Epithelial cell of prostate (primary cell): ENCODE measurements at regions not wholly inside any gene's neighbourhood (a gene's known extent, or its start where the extent isn't known, plus 50 kb on each side); places are given as distances from the start of the nearest gene placed in this dataset.
"Not testable (repeated sequence)": the region's sequence is repeated elsewhere in the genome, so short reads cannot be mapped to it uniquely, and the experiment has no call there.

Experiments used
- DNase-seq: peaks from one replicate; pipeline ENCODE4 v3.0.0-alpha.2; 2011; ENCODE audit warnings: low read depth, low spot score
- H3K27ac ChIP-seq: fragments of 450-650 bp; 2 replicates; pipeline ENCODE4 v1.5.1; 2017; ENCODE audit warnings: mild to moderate bottlenecking

- peak overlapping the region; percentile 81 for H3K27ac ChIP-seq
These were observed 52.7 kb upstream of the ZCCHC13 start for GRCh38 chrX:74251006-74251930.

DNA sequence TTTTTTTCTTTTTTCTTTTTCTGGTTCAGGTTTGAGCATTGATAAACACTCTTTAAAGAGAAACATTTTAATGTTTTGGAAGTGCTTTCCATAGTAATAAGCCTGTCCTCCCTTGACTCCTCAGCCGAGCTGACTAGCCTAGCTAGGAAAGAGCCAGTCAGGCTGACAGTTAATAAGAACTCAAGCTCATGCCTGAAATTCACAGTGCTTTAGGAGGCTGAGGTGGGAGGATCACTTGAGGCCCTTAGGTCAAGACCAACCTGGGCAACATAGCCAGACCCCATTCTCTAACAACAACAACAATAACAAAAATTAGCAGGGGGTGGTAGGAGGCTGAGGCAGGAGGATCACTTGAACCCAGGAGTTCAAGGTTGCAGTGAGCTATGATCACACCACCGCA, 53.4 kb upstream of the ZCCHC13 start:
- DNase-seq = no peak
- H3K27ac ChIP-seq = peak overlapping the region; percentile 81

More at GRCh38 chrX:74251006-74251930, 52.7 kb upstream of the ZCCHC13 start:
- DNase-seq = no peak

DNA sequence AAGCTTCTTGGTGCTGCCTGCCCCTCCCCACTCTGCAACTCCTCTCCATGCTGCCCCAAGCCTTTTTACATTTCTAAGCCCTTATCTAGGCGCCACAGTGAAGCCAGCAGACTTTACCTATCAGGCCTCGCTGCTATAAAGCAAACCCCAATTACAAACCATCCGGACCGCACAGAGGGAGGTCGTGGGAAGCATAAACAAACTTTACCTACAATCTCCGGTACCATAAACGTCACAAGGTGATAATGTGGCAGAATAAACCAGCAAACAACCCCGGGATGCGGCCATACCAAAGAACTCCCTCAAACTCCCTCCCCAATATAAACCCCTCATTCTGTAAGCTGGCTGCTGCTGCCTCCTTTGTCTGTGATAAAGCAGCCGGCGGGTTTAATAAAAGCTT, 54.0 kb upstream of the ZCCHC13 start:
- H3K27ac ChIP-seq = peak overlapping the region; percentile 81
- no peak for DNase-seq

DNA sequence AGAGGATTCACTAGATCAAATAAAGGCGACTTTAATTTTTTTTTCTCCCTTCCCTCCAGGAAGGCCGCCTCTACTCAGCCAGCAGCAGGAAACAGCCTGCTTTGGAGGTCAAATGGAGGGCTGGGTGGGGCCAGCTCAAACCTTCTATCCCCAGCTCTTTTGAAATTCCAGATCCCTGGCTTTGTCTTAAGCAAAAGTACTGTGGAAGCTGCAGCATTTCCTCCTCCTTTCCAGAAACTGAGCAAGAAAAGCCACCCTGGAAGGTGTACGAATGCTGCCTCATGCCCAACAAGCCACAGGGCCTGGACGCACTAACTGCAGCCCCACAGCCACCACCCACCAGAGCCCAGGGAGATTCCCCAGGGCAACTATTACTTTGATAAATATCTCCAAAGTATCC, 55.1 kb upstream of the ZCCHC13 start:
- DNase-seq = no peak
- peak overlapping the region; percentile 81 for H3K27ac ChIP-seq

GRCh38 chrX:74246524-74246923, 57.5 kb upstream of the ZCCHC13 start:
- H3K27ac ChIP-seq = peak overlapping the region; percentile 81

DNA sequence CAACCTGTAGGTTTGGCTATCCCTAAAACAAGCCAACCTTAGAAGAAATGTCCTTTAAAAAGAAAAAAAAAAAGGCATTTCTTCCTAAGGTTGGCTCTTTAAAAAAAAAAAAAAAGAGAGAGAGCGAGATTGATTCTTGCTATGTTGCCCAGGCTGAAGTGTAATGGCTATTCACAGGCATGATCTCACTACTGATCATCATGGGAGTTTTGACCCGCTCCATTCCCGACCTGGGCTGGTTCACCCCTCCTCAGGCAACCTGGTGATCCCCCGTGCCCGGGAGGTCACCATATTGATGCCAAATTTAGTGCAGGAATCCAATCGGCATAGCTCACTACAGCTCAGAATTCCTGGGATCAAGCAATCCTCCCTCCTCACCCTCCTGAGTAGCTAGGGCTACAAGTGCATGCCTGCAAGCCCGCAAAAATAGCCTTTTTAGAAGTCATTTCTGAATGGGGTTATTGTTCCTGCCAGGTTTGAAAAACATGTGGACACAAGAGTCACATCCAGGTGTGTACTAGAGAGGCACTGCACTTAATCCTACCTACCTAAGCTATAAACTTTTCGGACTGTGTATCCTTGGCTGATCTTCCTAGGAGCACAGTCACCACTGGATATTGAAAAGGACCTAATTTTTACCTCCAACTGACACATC, 61.4 kb upstream of the ZCCHC13 start:
- H3K27ac ChIP-seq = peak overlapping the region; percentile 81
- DNase-seq = peak; percentile 12

More at GRCh38 chrX:74246524-74246923, 57.5 kb upstream of the ZCCHC13 start:
- DNase-seq = no peak

DNA sequence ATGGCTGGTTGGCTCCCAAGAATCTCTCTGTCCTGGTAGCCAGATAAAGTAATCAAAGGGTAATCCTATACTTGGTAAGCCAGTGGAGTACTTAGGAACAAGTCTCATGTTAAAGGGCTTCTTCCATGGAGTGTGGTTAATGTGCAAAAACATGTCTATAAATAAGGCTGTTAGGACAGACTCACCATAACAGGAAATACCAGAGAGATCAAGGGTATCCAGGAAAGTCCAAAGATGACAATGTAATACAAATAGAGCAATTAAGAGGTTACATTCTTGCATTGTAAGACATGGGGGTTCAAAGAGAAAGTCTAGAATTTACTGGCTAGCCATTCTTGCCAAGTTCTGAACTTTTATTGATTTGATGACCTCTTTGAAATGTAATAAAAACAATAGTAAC, 61.9 kb upstream of the ZCCHC13 start:
- DNase-seq = no peak
- peak overlapping the region; percentile 81 for H3K27ac ChIP-seq

GRCh38 chrX:74238771-74239170, 65.2 kb upstream of the ZCCHC13 start:
- H3K27ac ChIP-seq = no peak overlapping the region
- no peak for DNase-seq

DNA sequence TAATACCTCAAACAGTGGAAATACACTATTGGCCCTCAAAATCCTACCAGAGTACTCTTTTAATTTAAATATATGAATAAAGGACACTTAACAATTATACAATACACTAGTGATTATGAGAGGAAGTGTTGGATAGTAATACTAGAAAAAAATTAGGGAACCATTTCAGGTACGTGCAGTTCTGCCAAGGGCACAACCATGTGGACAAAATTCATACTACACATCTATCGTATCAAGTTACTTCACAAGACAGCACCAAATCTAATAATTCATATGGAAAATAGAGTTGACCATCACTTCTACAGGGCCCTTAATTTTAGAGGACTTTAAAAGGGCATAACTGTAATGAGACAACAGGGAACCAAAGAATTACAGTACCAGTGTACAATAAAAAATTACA, 69.2 kb upstream of the ZCCHC13 start:
- DNase-seq = no peak
- no peak overlapping the region for H3K27ac ChIP-seq

DNA sequence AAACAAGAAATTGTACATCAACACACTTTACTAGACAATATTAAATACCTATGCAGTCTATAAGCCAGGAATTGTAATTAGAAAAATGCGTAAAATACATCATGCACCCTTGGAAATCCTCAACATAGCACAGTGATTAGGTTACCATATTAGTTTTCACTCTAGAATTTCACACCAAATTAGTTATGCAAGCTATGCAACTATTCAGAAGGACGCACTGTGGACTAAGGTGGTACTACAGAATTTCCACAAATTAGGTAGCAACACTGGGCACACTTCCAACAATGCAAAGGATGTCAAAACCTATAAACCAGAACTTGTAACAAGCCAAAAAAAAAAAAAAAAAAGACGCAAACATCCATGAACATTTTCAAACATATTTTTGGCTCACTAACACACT, 71.1 kb upstream of the ZCCHC13 start:
- no peak overlapping the region for H3K27ac ChIP-seq
- DNase-seq = no peak

DNA sequence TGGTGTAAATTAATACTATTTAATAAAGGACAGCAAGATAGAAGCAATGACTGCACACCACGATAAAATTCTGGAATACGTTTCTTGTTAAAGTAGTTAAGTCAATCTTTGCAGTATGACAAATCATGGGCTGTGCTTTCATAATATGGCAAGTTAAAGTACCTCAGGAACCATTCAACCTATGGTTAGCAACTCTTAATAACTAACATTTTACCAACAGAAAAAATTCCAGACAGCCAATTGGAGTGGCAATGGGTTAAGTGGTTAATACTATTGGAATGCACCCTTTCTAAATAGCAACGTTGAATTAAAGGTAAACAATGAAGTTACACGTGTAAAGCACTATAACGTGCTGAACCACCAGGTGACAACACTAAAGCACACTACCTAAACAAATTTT, 72.4 kb upstream of the ZCCHC13 start:
- DNase-seq = no peak
- no peak overlapping the region for H3K27ac ChIP-seq

- H3K27ac ChIP-seq = no peak overlapping the region
- DNase-seq = no peak
These were observed 73.9 kb upstream of the ZCCHC13 start for GRCh38 chrX:74230094-74230493.

DNA sequence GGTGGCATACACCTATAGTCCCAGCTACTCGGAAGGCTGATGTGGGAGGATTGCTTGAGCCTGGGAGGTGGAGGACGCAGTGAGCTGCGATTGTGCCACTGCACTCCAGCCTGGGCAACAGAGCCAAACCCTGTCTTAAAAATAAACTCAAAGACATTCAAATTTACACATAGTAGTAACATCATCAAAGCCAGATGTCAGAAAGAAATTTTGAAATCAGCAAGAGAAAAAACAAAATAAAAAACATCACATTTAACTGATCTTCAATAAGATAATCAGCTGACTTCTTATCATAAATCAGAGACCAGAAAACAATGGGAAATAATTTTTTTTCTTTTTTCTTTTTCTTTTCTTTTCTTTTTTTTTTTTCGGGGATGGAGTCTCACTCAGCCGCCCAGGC, 78.9 kb upstream of the ZCCHC13 start:
- DNase-seq = no peak
- no peak overlapping the region for H3K27ac ChIP-seq

DNA sequence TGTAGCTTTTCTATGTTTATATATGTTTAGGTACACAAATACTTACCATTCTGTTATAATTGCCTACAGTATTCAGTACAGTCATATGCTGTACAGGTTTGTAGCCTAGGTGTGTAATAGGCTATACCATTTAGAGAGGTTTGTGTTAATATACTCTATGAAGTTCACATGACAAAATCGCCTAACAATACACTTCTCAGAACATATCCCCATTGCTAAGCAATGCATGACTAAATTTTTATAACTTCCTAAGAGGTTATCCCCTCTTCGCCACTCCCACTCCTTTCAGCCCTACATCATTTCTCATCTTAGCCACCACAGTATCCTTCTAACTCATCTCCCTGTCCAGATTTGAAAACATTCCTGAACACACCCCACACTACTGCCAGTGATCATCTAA, 83.7 kb upstream of the ZCCHC13 start:
- H3K27ac ChIP-seq = no peak overlapping the region
- no peak for DNase-seq

DNA sequence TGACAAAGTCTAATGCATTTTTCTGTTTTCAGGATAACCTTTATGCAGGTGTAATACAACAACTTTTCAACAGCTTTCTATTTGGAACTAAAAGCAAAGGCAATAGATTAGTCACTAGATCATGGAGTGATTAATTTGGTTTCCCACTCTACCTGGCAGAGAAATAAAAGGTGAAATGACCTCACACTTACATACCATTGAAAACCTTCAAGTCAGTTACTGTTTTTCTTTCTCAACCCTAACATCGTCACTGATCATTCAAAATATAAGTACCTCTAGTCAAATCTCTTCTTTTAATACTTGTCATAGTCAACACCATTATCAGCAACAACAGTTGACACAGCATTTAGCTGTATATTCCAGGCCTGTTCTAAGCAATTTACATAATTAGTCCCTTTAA, 85.1 kb upstream of the ZCCHC13 start:
- no peak overlapping the region for H3K27ac ChIP-seq
- no peak for DNase-seq

- H3K27ac ChIP-seq = no peak overlapping the region
- no peak for DNase-seq
These were observed 87.6 kb upstream of the ZCCHC13 start for GRCh38 chrX:74216421-74216820.

- DNase-seq = no peak
- no peak overlapping the region for H3K27ac ChIP-seq
These were observed 92.1 kb upstream of the ZCCHC13 start for GRCh38 chrX:74211911-74212310.

DNA sequence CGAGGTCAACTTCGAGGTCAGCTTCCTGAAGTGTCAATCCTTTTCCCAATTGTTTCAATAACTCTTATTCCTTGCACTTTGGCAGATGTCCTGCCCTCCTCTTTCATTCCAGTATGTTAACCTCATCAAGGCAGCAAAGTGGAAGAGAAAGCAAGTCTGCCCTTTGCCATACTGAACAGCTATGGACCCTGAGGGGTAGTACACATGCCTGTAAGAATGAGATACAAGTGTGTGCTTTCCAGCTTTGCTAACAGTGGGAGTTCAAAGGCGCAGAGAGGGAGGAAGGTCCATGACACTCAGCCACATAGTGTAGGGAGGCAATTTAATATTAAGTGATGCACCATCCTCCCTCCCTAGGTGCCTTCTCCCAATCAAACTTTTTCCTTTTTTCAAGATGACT, 96.4 kb upstream of the ZCCHC13 start:
- no peak for DNase-seq
- no peak overlapping the region for H3K27ac ChIP-seq

DNA sequence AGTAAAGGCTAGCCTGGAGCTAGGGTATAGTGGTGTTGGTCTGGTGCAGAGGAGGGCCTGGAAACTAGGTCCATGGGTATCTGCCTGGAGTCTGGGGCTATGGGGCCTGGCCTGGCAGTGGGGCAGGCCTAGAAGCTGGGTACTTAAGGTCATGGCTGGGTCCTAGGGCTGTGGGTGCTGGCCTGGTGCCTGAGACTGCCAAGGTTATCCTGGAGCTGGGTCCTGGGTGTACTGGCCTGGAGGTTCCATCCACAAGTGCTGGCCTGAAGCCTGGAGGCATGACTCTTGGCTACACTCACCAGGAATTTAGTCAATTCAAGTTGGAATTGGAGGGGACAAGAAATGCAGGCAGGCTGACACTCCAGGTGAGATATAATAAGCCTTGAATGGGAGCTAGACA, 108.4 kb upstream of the ZCCHC13 start:
- H3K27ac ChIP-seq = no peak overlapping the region
- DNase-seq = no peak

- H3K27ac ChIP-seq = no peak overlapping the region
- DNase-seq = no peak
These were observed 108.9 kb upstream of the ZCCHC13 start for GRCh38 chrX:74195120-74195519.

DNA sequence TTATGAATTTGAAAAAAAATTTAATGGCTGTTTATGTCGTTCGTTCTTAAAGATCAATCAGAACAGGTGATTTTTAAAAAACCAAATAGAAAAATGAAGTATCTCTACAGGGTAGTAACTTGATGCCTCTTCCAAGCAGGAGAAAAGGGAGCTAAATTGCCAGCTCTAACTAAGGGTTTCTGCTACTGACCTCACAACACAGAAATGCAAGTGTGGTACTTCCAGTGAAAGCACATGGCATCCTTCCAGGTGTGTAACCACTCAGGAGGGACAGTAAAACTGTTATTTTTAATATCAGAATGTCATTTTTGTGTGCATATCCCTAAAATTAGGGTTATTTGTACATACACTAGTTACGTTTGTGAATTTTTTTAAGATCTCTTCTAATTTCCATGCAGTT, 116.8 kb upstream of the ZCCHC13 start:
- no peak for DNase-seq
- no peak overlapping the region for H3K27ac ChIP-seq

- H3K27ac ChIP-seq, DNase-seq: not testable (repeated sequence)
These were observed 120.9 kb upstream of the ZCCHC13 start for GRCh38 chrX:74183047-74183446.
